ENCODE measurements at regions not wholly inside any gene's neighbourhood (a gene's known extent, or its start where the extent isn't known, plus 50 kb on each side); places are given as distances from the start of the nearest gene placed in this dataset.
"Not testable (repeated sequence)": the region's sequence is repeated elsewhere in the genome, so short reads cannot be mapped to it uniquely, and the experiment has no call there.

- DNase-seq, result no peak
These were observed 611.3 kb downstream of the SI start for GRCh38 chr3:164467007-164467406.

DNA sequence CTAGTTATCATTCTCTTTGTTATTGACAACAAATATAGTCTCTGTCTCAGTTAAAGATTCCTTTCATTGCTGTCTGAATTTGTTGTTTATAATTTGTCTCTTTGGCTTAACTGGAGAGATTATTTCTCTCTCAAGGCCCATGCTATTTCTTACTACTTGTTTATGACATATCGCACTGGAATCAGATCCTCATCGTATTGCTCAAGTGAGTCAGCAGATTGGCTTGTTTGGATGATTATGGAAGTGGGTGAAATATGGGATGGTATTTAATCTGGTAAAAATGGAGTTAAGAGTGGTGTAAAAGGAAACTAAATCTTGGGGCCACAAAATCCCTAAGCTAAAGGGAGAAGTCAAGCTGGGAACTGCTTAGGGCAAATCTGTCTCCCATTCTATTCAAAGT lies 613.1 kb downstream of the SI start:
- DNase-seq, result no peak

DNA sequence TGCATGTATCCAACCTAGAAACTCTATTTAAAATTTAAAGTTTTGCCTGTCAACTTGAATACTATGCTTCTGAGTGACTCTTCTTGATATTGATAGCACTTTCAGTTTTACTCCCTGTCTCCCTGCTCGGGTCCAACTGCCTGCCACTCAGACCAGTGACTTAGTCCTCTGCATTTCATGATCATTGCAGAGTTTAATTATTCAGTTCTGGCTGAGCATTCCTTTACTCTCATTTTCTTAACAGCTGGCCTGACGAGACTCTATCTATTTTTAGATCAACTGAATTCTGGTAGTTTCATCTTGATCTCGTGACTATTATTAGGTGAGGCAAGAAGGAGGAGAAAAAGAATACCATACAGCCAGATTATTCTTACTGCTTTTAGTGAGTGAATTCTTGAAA lies 617.4 kb downstream of the SI start:
- DNase-seq, result no peak

GRCh38 chr3:164459521-164460151 lies 618.7 kb downstream of the SI start:
- DNase-seq, result no peak

DNA sequence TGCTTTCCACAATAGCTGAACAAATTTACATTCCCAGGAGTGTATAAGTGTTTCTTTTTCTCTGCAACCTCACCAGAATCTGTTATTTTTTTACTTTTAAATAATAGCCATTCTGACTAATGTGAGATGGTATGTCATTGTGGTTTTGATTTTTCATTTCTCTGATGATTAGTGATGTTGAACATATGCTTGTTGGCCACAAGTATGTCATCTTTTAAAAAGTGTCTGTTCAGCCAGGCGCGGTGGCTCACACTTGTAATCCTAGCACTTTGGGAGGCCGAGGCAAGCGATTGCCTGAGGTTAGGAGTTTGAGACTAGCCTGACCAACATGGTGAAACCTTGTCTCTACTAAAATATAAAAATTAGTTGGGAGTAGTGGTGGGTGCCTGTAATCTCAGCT lies 619.3 kb downstream of the SI start:
- no peak for DNase-seq

DNA sequence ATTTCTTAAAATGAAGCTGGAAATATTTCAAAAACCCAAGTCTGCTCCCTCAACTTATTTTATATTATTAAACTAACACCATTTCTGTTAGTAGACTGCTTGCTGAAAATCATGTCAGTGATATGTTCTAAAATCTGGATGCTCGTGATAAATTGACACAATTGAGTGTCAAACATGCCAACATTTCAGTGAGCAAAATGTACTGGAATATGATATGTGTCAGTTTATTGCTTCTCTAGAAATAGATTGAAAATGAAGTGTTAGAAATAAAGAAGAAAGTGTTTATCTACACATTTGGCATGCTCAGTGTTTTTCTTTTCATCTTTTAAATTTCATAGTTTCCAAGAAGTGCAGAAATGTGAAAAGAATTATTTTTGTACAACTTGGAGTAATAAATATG lies 624.6 kb downstream of the SI start:
- no peak for DNase-seq

DNA sequence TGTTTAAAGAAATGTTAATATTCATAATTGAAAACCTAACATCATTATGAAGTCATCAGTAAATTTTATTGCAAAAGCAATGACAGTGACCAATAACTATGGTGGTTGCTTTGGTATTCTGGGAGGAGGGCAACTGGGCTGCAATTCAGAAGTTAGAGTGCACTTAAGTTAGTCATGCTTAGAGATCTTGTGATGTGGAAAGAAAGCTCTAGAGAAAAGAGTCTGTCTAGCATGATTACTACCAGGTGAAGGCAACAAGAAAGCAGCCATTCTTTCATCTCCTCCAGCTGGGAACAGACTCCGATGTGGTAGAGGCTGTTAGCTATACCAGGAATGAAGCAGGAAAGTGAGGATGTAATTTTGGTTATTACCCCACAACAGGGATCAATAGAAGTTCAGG lies 625.6 kb downstream of the SI start:
- DNase-seq, result no peak

DNA sequence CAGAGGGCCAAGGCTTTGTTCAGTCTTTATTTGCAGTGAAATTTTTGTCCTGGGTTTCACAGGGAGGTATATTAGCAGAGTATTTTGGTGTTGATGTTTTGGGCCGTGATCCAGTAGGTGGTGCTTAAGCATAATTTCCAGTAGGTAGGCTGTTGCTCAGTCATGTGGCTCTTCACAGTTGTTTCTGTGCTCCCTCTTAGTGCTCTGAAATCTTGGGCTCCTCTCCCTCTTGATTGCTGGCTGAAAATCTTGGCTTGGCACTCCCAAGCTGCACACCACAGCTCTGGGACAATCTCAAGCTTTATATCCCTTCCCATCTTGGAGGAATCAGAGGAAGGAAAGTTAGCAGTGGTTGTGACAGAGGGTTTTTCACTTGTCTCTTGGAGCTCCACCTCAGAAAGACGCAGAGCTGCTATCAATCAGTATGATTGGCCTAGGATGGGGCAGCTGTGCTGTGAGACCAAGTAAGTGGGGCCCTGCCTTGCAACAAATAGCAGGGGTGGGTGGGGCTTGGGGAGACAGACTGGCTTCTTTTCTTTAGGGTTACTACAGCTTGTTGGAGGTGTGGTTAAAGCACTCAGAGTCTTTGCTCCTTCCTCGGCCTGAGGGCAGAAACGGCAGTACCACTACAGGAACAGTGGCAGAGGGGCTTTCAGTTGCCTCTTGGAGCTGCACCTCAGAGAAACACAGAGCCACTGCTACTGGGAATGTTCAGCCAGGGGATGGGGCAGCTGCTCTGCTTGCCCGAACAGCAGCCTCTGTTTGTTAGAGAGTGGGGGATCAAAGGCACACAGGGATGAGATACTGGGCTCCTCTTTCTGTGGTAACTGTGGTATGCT lies 627.0 kb downstream of the SI start:
- DNase-seq, result peak in 1 of 56 donors; percentile 0

DNA sequence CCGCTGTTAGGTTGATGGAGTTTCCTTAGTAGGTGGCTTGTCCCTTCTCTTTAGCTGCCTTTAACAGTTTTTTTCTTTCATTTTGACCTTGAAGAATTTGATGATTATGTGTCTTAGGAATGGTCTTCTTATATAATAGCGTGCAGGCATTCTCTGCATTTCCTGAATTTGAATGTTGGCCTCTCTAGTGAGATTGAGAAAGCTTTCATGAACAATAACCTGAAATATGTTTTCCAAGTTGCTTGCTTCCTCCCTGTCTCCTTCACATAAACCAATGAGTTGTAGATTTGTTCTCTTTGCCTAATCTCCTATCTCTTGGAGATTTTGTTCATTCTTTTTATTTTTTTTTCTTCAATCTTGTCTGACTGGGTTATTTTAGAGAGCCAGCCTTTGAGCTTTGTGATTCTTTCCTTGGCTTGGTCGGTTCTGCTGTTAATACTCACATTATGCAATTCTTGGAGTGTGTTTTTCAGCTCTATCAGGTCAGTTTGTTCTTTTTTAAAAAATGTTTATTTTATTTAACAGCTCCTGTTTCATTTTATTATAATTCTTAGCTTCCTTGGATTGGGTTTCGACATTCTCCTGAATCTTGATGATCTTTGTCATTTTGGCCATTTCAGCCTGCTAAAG lies 627.9 kb downstream of the SI start:
- no peak for DNase-seq

DNA sequence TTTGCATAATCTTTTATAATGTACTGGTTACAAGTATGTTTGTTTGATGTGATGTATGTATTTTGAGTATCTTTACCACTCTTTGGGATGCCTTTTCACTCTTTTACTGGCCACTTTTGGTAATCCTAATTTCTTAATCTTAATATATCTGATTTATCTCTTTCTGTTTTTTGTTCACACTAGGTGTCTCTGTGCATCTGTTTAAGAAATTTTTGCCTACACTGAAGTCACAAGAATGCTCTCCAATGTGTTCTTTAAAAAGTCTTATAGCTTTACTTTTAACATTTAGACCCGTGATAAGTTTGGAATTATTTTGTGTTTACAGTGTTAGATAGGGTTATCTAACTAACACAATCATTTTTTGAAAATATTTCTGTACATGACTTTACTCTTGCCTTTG lies 659.1 kb downstream of the SI start:
- no peak for DNase-seq

DNA sequence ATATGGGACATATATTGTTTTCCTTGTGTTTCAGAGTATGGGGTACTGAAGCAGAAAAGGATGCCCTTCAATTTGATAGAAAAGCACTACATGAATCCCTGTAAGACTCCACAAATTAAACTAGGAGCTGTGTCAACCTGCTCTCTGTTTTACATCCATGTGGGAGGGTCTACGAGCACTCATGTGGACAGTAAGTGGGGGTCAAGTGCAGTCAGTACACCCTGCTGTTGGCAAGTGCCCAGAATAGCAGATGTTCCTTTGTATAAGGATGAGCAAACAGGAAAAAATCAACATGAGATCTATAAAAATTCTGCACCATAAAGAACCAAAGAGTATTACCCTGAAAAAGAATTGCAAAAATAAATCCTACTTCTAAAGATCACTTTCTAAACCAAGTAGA lies 659.9 kb downstream of the SI start:
- DNase-seq, result no peak

- no peak for DNase-seq
These were observed 660.3 kb downstream of the SI start for GRCh38 chr3:164417955-164418354.

GRCh38 chr3:164416491-164417222 lies 661.6 kb downstream of the SI start:
- DNase-seq, result no peak

- no peak for DNase-seq
These were observed 670.0 kb downstream of the SI start for GRCh38 chr3:164408326-164408725.

DNA sequence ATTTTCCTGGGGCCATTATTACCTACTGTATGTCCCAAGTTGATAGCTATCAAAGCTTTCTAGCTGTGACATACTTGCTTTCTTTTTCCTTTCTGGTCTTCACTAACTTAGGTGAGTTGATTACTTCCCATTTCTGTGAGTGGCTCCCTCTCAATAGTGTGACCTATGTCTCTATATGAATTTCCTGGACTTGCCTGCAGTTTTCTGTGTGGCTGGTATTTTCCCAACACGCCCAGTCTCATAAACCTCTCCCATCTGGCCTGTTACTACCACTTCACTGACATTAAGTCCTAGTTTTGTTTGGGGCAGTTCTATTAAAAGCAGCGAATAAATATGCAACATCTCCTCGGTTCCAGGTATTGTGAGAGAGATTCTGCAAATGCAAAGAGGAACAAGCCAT lies 671.2 kb downstream of the SI start:
- no peak for DNase-seq

DNA sequence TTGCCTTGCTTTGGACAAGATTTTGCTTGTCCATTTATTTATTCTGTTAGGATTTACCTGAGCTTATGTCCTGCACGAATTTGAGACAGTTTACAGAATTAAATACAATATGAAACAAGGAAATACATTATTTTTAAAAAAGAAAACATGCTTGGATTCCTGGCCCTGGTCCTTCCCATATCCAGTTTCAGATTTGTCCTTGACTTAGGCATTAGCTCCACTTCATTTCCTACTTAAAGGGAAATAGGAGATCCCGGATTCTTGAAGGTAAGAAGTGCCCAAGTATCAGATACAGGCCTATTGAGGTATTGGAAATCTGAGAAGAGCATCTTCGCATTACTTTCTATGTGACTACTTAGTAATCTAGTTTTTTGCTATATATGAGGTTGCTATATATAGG lies 672.0 kb downstream of the SI start:
- no peak for DNase-seq

DNA sequence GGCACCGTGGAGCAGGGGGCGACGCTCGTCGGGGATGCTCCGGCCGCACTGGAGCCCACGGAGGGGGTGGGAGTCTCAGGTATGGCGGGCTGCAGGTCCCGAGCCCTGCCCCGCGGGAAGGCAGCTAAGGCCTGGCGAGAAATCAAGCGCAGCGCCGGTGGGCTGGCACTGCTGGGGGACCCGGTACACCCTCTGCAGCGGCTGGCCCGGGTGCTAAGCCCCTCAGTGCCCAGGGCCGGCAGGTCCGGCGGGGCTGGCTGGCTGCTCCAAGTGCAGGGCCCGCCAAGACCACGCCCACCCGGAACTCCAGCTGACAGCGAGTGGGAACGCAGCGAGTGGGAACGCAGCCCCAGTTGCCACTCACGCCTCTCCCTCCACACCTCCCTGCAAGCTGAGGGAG lies 676.4 kb downstream of the SI start:
- no peak for DNase-seq

DNA sequence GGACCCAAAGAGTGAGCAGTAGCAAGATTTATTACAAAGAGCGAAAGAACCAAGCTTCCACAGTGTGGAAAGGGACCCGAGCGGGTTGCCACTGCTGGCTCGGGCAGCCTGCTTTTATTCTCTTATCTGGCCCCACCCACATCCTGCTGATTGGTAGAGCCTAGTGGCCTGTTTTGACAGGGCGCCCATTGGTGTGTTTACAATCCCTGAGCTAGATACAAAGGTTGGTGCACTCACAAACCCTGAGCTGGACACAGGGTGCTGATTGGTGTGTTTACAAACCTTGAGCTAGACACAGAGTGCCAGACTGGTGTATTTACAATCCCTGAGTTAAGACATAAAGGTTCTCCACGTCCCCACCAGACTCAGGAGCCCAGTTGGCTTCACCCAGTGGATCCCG lies 676.9 kb downstream of the SI start:
- not testable (repeated sequence) for DNase-seq

DNA sequence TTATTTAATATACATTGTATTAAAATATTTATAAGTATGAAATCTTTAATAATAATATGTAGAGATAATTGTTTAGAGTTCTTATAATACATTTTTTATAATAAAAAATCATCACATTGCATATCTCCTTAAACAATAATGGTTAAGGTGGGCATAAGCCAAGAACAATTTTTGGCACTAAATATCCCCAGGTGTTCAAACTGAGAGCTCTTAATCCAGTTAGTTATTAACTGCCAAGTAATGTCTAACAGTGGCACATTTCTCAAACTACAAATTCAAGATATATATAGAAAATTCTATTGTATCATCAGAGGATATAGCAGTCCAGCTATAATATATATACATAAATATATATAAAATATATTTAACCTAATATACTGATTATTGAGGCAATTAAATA lies 680.8 kb downstream of the SI start:
- no peak for DNase-seq

- DNase-seq, result no peak
These were observed 685.1 kb downstream of the SI start for GRCh38 chr3:164393171-164393570.

GRCh38 chr3:164390046-164390445 lies 688.2 kb downstream of the SI start:
- no peak for DNase-seq

DNA sequence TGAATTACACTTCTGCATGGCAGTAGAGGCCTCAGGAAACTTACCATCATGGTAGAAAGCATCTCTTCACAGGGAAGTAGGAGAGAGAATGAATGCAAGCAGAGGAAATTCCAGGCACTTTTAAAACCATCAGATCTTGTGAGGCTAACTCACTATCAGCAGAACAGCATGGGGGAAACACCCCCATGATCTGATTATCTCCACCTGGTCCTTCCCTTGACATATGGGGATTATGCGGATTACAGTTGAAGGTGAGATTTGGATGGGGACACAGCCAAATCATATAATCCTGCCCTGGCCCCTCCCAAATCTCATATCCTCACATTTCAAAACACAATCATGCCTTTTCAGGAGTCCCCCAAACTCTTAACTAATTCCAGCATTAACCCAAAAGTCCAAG lies 691.1 kb downstream of the SI start:
- DNase-seq, result no peak
